Activated CD4-positive, alpha-beta T cell treated with anti-CD3 and anti-CD28 coated beads for 1 hour (primary cell): ENCODE measurements at regions not wholly inside any gene's neighbourhood (a gene's known extent, or its start where the extent isn't known, plus 50 kb on each side); places are given as distances from the start of the nearest gene placed in this dataset.
"Not testable (repeated sequence)": the region's sequence is repeated elsewhere in the genome, so short reads cannot be mapped to it uniquely, and the experiment has no call there.

ENCODE experiments used
- DNase-seq: peaks from one replicate; pipeline ENCODE4 v3.0.0-alpha.2; 2020

DNA sequence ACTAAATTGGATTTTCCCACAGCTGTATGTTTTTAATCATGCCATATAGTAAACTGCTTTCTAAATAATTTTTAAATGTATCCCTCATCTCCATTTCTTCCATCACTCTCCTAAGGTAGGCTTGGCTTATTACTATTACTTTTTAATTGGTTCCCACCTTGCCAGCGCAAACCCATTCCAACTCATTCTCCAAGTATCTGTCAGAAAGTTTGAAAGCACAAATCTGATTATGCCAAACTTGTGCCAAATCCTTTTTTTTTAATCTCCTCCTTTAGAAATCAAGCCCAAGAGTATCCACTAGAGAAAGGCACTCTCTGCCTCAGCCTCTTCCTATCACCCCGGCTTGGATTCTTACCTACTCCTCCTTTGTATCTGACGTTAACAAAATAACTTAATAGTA, 784.5 kb downstream of the TBL1XR1 start:
- DNase-seq: no peak

DNA sequence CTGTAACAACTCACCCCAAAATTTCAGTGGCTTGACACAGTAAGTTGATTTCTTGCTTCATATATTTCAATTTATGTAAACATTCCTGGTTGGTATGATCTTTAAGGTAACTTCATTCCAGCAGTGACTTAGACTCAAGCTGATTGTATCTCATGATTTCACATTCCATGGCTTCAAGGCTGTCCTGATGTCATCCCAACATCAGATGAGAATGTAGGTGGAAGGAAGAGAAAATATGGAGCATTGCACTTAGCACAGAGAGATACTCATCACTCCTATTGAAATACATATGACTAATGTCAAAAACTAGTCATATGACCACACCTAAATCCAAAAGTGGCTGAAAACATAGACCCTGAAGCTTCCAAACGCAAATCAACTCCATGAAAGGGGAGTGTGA, 793.8 kb downstream of the TBL1XR1 start:
- no peak for DNase-seq

GRCh38 chr3:176401211-176401610, 796.1 kb downstream of the TBL1XR1 start:
- no peak for DNase-seq

GRCh38 chr3:176399193-176399592, 798.1 kb downstream of the TBL1XR1 start:
- no peak for DNase-seq

- DNase-seq: no peak
Observed at GRCh38 chr3:176395240-176395639, 802.0 kb downstream of the TBL1XR1 start.

- no peak for DNase-seq
Observed at GRCh38 chr3:176378789-176379188, 818.5 kb downstream of the TBL1XR1 start.

DNA sequence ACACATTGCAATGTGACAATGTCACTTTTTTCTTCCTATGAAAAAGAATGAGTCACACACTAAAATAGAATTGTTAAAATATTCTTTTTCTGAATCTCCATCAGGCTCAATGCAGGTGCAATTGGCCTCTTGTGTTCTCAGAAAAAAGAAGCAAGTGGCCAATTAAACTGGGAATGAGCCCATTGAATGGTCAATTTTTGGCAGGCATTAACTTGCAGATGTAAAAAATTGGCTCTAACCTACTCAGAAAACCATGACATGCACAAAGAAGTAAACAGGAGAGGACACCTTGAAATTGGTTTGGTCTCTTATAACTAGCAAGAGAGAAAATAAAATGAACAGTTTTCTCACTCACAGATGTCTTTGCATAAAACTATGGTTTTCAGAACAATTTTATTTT, 820.8 kb downstream of the TBL1XR1 start:
- no peak for DNase-seq

GRCh38 chr3:176375519-176375918, 821.8 kb downstream of the TBL1XR1 start:
- no peak for DNase-seq

DNA sequence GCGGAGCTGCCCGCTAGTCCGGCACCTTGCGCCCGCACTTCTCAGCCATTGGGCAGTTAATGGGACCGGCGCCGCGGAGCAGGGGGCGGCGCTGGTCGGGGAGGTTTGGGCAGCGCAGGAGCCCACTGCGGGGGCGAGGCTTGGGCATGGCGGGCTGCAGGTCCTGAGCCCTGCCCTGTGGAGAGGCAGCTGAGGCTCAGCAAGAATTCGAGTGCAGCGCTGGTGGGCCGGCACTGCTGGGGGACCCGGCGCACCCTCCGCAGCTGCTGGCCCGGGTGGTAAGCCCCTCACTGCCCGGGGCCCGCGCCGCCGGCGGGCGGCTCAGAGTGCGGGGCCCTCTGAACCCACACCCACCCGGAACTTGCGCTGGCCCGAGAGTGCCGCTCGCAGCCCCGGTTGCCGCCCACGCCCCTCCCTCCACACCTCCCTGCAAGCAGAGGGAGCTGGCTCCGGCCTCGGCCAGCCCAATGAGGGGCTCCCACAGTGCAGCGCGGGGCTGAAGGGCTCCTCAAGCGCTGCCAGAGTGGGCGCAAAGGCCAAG, 835.0 kb downstream of the TBL1XR1 start:
- DNase-seq: no peak

GRCh38 chr3:176359211-176359610, 838.1 kb downstream of the TBL1XR1 start:
- no peak for DNase-seq

DNA sequence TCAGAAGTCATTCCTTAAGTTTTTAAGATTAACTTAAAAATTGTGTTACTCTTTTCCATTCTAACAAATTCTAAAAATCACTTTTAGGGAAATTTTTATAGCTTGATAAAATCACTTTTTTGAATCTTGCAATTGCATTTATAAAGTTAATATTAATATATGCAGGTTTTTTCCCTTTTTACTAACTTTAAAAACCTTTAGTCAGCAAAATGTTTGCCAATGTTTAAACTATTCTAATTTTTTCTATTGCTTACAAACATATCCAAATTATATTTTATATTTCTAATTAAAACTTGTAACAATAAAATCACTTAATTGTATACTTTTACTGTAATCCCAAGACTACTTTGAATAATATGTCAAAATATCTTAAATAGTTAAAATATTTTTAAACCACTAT, 839.4 kb downstream of the TBL1XR1 start:
- DNase-seq: no peak

DNA sequence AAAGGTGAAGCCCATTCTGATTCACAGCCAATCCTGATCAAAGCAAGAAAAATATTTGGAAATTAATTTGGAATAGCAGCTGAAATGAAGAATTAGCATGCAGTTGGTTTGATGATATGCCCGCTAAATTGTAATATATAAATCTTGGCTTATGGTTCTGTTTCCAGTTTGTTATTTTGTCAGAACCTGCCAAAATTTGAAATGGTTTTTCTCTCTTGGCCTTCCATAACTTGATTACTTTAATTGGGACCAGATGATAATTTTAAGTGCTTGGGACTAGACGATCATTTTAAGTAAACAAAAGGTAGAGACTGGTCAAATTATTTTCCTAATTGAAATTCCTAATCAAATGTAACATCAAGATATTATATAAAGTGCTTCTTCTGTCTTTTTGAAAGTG, 842.4 kb downstream of the TBL1XR1 start:
- no peak for DNase-seq

DNA sequence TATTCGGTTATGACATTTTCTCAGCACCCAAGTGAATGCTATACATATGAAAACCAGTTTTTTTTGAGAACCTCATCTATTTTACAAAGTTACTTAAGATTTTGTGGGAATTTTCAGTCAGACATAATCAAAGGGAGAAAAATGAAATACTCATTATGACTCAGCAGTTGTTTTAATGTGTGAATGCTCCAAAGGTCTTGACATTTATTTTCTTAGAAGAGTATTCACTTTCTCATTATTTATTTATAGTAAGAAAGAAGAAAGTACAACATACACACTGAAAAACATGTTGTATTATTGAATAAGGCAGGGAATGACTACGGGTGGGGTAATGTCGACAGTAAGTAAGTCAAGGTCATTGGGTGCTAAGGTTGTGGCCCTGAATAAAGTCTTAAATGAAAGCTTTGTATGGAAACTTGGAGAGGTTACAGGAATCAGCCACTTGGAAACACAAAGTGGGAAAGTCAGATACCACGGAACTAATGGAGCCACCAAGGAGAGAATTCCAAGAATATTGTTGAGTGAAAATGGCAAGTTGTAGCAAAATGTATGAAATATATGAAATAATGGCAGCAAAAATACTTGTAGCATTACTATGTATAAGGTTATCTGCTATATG, 844.5 kb downstream of the TBL1XR1 start:
- no peak for DNase-seq

- DNase-seq: no peak
Observed at GRCh38 chr3:176351408-176351807, 845.9 kb downstream of the TBL1XR1 start.

GRCh38 chr3:176349706-176350105, 847.6 kb downstream of the TBL1XR1 start:
- DNase-seq: no peak

- no peak for DNase-seq
Observed at GRCh38 chr3:176347424-176348146, 849.7 kb downstream of the TBL1XR1 start.

DNA sequence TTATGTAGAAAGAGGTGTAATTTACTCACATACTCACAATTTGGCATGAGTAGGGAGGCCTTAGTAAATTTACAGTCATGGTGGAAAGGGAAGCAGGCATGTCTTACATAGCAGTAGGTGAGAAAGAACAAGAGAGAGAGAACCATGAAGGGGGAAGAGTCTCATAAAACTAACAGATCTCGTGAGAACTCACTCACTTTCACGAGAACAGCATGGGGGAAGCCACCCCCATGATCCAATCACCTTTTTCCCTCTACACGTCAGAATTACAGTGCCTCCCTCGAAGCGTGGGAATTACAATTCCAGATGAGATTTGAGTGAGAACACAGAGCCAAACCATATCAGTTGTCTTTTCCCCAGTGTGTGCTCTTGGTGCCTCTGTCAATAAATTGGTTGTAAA, 855.3 kb downstream of the TBL1XR1 start:
- DNase-seq: no peak

GRCh38 chr3:176328666-176329065, 868.6 kb downstream of the TBL1XR1 start:
- DNase-seq: no peak

GRCh38 chr3:176328198-176328597, 869.1 kb downstream of the TBL1XR1 start:
- no peak for DNase-seq

GRCh38 chr3:176326894-176327490, 870.3 kb downstream of the TBL1XR1 start:
- not testable (repeated sequence) for DNase-seq

- DNase-seq: not testable (repeated sequence)
Observed at GRCh38 chr3:176321532-176321931, 875.8 kb downstream of the TBL1XR1 start.

DNA sequence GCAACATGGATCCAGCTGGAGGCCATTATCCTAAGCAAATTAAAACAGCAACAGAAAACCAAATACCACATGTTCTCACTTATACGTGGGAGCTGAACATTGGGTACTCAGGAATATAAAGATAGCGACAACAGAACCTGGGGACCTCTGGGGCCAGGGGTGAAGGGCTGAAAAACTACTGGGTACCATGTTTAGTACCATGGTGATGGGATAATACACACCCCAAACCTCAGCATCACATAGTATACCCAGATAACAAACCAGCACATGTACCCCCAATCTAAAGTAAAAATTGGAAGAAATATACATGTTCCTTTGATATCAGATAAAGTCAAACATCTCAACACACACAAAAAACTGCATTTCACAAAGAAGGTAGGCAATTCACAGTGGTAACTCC, 876.2 kb downstream of the TBL1XR1 start:
- no peak for DNase-seq

DNA sequence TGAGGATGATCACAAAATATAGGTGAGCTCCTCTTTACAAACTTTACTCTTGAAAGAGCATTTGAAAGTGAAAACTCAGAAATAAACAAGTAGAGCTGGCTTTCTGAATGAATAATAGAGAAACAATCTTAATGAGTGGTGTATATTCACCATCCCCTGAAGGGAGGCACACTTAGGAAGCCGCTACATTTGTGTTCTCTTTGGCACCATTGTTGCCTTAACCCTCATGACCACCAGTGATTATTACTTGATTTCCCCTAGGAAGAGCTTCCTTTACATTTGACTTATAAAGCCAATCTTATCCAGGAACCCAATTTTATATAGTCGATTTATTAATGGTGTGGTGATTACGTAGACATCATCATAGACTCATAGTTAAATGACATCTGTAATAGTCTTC, 883.9 kb downstream of the TBL1XR1 start:
- DNase-seq: no peak

DNA sequence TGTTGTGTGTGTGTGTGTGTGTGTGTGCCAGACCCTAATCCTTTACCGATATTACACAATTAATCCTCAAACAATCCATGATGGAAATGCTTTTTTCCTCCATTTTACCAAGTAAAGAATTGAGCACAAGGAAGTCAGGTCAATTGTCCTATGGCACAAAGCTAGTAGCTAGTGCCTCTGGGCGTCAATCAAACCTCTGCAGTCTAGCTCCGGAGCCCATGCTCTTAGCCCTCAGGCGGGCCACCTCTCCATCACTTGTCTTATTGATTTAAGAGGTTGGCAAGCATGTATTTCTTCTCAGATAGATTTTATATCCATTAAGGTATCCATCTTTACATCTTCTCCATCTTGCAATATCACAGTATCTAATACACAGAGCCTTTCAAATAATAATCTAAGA, 886.6 kb downstream of the TBL1XR1 start:
- DNase-seq: no peak
